GM18519 (cell line): ENCODE measurements at regions not wholly inside any gene's neighbourhood (a gene's known extent, or its start where the extent isn't known, plus 50 kb on each side); places are given as distances from the start of the nearest gene placed in this dataset.

Source experiments
- ATAC-seq: cut with Tn5 transposase; IDR thresholded peaks from one replicate; pipeline ENCODE4 v1.9.1; 2021; ENCODE audit warnings: mild to moderate bottlenecking, moderate library complexity; ENCODE audit not compliant: unreplicated experiment, low FRiP score

DNA sequence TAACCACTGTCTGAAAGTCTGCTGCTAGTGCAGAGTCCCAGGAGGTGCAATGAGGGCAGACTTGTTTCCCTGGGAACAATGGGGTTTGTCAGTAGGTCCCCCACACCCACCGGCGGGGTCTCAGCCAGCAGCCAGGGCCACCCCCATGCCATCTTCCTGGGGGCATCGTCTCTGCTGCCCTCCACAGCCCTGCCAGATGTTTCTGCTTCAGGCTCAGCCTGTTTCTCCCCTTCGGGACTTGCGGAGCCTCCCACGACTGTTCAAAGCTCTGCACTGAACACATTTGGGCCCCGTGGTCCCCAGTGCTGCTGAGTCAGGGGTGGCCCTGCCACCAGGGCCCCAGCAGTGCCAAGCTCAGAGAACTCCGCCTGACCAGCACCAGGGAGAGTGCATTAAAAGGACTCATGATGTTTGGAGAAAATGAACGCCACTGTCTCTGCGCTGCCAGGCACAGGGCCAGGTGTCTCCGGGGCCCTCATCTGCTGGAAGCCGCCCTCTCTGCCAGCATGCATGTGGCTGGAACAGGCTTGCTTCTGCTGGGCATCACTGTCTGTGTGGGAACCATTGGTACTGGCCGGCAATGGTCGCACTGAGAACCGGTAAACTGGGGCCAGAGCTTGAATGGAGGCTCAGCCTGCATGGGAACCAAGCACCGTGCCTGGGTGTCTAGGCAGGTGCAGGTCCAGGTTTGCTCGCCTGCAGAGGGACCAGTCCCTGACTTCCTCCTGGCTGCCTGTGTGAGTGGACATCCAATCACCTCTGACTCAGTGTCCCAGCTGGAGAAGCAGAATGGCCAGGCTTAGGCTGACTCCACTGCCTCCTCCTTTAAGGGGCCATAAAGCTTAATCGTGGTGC, 345.1 kb downstream of the GLRX3 start:
- no peak for ATAC-seq

DNA sequence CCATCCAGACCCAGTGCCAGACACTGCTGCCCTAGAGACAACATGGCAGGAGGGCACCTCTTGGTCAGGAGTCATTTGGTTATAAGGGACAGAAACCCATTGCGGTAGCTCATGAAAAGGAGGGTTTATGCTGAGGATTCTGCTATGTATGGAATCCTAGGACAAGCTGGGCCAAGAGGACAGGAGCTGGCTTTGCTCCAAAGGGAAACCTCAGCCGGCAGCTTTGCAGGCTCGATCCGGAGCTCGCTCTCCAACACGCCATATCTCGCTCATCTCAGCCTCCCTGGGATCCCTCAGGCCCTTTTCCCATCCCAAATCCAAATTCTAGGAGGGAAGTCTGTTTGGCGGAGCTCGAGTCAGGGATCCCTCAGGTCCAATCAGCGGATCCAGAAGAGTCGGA, 345.7 kb downstream of the GLRX3 start:
- no peak for ATAC-seq

DNA sequence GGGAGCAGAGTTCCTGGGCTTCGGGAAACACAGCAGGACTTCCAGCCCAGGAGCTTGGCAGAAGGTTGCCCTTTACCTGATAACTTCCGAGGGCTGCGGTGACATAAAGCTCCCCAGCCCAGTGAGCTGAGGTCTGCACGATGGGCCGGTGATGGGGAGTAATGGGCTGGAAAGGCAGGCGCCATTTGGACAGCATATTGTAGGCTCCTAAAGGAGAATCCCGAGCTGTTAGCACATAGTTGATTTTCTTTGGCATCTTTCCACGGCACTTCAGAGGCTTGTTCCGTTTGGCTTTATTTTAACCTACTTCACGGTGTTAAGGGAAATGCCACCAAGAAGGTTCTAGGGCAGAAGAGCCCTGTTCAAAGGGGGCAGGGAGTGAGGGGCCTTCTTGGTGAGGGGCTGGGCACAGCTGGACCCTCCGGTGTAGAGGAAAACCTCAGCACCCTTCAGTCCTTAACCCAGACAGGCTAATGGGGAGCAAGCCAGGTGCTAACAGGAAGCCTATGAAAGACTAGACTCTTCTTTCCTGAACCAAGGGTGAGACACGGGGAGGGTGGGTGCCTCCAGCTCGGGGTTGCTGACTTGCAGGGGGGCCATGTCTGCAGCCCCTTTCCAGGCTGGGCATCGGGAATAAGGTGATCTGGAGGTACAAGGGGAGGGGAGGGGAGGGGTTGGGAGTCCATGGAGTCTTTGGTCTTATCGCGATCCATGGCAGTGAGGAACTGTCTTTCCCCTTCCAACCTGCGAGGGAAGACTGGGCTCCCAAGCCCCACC, 347.7 kb downstream of the GLRX3 start:
- ATAC-seq: no peak

DNA sequence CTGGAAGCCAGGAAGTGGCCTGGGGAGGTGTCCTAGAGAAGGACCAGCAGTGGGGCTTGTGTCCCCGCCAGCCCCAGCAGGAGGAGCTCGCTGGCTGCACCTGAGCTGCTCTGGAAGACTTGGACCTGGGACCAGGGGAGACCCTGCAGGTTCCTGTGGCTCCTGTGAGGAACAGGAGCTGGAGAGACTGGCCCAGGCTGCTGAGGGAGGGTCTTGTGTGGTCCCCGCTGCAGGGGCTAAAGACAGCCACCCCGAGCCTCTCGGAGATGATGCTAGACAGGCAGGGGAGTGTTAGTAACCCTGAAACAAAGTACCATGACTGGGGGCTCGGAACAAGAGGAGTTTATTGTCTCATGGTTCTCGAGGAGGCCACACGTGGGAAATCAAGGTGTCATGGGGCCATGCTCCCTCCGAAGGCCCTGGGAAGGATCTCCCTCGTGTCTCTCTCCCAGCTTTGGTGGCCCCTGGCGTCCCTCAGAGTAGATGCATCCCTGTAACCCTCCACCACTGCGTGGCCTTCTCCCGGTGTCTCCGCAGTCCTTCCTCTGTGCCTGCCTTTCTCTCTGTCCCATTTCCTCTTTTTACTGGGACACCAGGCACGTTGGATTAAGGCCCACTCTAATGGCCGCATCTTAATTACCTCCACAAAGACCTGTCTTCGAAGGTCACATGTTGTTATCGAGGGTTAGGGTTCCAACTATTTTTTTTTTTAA, 348.4 kb downstream of the GLRX3 start:
- no peak for ATAC-seq

DNA sequence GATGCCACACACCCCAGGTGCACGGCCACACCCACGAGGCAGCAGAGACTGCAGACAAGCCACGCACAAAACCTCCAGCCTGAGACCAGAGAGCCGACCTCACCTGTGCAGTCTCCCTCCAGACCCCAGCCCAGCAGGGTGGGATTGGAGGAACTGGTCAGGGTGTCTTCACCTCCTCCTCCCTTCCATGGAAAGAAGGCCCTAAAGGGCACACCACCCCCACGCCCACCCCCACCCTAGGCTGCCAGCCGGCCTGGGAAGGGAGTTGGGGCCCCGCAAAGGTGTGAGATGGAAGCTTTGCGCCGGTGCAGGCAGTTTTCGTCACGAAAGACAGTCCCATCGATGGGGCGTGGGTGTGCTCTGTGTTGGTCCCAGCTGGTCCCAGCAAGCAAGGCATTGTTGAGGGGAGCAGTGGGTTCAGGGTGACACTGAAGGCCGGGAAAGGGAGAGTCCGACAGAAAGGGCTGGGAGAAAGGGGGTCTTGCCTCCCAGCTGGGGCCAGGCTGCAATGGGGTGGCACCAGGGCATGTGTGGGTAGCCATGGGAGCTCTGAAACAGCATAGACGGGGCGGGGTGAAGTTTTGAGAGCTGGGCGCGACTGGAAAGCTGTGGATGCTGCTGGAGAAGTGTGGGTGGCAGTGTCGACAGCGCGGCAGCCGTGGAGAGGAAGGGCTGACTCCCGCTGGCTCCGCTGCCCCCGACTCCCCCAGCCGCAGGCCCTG, 349.2 kb downstream of the GLRX3 start:
- no peak for ATAC-seq

DNA sequence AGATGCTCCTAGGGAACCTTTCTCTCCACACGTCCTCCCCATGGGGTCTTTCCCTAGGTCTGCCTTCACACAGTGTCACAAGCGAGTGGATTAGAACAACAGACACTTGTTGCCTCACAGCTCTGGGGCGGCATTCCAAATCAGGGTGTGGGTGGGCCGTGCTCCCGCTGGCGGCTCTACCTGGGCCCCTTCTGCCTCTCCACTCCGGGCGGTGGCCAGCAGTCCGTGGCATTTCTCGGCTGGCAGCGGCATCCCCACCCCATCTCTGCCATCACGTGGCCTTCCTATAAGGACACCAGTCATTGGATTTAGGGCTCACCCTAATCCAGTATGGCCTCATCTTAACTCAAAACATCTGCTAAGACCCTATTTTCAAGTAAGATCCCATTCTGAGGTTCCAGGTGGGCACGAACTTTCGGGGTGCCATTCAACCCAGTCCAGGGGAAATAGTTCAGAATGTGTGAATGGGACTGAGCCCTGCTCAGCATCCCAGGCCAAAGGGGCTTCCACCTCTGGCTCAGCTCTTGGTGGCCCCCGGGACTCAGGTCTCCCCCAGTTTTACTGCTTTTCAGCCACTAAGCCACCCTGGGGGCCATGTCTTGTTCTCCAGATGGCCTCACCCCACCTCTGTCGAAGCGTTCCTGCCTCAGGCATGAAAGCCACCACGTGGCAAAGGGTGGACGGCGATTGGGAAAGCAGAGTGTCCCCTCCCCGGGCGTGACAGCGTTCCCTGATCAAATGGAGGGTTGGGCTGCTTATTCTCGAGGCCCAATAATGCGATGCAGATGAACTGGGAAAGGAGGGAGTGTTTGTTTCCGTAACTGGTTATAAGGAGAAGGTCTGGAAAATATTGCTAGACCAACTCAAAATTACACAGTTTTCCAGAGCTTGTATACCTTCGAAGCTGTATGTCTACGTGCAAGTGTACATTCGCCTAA, 350.0 kb downstream of the GLRX3 start:
- no peak for ATAC-seq

DNA sequence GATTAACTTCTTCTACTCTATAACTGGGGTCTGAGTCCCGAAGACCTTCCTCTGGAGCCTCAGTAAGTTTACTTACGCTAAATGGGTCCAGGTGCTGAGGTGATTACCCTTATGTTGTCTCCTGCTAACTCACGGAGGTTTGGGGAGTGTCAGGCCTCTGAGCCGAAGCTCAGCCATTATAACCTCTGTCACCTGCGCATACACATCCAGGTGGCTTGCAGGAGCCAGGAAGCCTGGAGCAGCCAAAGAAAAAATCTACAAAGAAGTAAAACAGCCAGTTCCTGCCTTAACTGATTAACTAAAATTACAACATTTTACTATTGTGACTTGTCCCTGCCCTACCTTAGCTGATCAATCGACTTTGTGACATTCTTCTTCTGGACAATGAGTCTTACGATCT, 350.7 kb downstream of the GLRX3 start:
- ATAC-seq: no peak

DNA sequence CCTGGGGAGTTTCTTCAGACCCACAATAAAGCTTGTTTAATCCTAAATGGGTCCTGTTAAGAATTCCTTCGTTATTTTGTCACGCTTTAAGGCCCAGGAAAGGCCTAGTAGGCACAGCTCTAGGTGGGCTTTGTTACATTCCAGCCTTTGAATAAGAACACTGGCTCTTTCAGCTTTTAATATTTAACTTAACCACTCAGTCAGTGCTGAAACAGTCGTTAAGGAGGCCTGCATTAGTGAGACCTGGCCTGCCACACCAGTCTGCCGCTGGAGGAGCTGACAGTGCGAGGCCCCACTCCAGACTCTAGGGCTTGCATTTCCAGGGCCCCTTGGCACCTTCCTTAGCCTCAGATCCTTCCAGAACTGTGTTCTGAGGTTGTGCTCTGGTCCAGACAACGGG, 351.4 kb downstream of the GLRX3 start:
- no peak for ATAC-seq

DNA sequence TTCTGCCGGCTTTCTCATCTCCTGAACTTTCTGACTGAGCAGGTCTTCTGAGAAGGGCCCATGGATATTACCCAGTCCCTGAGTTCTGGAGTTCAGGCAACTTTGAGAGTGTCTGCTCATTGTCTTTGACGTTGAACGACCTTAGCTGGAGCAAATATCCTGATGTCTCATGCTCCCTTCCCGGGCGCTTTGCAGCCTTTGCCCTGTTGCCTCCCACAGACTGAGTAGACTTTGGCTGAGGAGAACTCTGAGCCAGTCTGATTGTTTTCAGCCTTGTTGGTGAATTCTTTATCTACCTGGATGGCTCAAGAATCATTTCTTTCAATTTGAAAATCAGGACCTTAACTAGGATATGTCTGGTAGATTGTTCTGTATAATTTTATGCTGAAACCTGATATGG, 353.7 kb downstream of the GLRX3 start:
- no peak for ATAC-seq

DNA sequence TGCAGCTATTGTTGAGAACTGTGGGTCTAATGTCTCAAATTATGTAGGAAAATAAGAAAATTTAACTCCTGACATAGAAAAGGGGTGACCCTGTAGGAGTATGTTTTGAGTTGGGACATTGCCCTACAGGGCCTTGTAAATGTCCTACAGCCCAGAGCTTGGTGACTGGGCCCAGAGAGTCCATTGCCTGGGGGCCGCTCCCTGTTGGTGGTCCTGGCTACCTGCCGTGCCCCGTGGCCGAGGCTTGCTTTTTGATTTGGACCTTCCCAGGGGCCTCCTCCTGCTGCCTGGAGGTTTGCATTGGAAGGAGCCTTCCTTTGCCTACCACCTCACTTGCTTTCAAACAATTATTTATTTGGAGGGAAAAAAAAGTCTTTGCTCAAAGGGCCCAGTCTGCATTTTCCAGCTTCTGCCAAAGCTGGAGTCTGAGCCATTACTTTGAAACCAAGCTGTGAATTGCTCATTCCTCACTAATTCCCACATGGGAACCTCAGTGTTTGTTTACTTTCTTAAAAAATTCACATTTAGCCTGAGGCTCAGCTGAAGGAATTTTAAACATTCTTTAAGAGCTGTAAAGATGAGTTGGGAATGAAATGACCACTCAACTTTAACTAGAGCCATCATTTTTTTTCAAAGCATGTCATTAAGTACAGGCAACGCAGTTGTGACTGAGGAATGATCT, 355.0 kb downstream of the GLRX3 start:
- ATAC-seq: no peak

DNA sequence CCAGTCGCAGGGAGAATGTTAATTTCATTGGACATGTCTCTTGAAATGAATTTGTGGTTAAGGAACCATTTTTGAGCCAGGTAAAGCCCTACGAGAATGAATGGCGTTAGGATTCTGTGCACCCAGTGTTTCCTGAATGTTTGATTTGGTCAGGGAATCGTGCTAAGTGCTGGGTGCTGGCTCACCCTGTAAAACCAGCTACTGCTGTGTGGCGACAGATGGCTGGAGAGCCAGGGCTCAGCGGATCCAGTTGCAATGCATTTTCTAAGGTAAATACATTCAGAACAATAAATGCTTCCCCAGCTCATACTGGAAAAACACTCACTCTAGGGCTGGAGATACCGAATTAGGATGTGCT, 355.5 kb downstream of the GLRX3 start:
- ATAC-seq: no peak

DNA sequence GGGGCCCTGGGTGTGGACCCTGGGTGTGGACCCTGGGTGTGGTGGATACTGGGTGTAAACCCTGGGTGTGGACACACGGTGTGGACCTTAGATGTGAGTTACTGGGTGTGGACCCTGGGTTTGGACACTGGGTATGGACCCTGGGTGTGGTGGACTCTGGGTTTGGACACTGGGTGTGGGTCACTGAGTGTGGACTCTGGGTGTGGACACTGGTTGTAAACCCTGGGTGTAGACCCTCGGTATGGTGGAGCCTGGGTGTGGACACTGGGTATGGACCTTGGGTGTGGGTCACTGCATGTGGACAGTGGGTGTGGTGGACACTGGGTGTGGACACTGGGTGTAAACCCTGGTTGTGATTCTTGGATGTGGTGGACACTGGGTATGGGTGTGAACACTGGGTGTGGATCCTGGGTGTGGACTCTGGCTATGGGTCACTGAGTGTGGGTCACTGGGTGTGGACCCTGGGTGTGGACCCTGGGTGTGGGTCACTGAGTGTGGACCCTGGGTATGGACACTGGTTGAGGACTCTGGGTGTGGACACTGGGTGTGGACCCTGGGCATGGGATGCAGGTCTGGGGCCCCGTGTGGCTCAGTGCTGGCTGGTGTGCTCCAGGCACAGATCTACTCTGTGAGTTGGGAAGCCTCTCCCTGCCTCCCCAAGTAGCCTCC, 356.2 kb downstream of the GLRX3 start:
- ATAC-seq: no peak

DNA sequence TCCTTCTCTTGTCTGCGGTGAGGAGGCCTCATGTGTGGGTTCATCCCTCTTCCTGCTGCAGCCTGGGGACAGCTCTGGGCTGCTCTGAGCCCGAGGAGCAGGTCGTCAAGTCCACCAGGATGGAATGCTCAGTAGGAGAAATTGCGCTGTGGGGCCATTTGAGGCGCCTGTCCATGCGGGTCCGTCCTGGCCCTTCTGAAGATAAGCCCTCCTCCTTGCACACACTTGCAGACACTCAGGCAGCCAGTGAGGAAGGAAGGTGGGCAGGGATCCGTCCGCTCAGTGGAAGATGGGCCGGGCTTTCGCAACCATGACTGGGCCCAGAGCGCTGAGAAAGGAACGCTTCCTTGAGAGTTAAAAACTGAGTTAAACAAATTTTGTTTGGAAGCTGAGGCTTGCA, 356.8 kb downstream of the GLRX3 start:
- ATAC-seq: no peak

DNA sequence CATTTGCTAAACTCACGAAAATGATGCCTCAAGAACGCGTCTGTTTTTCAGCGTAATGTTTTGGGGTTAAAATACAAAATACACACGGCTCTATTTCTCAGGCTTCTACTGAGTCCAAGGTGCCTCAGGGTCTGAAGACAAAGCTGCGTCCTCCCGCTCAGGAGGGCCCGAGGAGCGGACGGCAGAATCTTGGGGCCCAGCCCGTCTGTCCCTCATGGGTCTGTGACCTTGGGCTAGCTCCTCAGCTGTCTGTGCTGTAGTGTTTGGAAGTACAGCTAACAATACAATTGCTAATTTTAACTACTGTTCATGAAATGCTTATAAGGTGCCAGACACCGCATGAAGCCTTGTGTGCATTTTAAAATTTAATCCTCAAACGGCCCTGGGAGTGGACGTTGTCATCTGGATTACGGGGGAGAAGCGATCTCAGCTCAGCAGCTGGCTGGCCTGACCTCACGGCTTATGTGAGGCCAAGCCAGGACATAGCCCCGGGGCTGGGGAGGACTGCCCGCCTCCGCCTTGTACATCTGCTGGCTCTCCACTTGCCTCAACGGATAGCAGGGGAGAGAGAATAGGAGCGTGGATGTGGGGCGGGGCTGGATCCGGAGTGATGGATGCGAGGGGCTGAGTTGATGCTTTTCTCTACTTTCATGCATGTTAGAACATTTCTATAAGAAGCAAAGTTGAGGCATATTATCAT, 357.4 kb downstream of the GLRX3 start:
- no peak for ATAC-seq

DNA sequence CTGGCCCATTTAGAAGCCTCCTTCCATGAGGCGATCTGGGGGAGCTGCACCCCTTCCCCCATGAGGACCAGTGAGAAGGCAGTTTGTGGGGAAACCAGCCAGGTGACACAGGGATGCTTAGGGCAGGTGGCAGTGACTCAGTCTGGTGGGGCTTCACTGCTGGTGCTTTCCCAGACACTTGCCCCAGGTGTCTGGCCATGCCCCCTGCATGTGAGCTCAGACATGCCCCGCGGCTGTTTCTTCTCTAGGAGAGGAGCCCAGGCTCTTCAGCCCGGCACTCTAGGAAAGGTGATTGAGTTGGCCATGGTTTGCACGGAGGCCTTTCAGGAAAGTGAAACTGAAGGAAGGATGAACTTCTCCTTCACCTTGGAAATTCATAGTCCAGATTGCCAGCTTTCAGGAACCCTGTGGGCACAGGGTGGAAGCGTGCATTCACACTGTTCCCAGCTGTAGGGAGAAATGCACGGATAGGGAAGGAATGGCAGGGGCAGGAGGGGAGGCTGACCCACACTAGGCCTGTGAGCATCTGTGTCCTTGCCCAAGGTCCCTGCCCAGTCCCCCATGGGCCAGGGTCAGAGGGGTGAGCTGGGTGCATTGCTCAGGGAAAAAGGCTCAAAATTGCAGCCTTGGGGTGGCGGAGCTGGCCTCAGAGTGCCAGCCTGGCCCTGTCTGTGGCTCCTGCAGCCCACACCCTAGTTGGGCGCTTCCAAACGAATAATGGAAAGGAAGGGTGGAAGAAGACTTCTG, 359.1 kb downstream of the GLRX3 start:
- ATAC-seq: no peak

DNA sequence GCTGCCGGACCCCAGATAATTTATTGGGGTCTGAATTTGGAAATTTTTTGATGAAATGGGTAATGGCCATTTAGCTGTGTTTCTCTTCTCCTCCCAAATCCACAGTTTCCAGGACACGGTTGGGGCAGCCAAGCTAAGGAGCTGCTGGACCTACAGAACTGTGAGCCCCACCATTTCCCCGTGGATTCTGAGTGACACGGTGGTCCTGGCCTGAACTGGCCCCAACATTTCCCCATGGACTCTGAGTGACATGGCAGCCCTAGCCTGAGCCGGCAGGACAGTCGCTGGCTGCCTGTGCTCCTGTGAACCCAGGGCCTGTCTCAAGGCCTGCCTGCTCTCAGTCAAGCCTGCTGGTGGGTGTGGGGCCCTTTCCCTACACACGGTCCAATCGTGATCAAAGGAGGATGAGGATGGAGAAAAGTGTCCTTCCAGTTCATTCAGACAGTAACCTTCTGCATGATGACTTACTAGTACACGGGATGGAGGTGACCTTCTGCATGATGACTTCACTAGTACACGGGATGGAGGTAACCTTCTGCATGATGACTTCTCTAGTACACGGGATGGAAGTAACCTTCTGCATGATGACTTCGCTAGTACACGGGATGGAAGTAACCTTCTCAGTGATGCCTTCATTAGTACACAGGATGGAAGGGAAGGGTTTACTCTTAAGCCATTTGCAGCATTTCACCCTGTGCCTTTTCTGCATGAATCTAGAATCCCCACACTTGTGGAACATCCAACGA, 359.9 kb downstream of the GLRX3 start:
- no peak for ATAC-seq
